Vagina (tissue), 2 donors: ENCODE measurements at regions not wholly inside any gene's neighbourhood (a gene's known extent, or its start where the extent isn't known, plus 50 kb on each side); places are given as distances from the start of the nearest gene placed in this dataset.

Source experiments
- DNase-seq, 2 donors: peaks; one replicate each; pipeline ENCODE4 v3.0.0-alpha.2; 2017; ENCODE audit errors: extremely low spot score in 2 of 2
- H3K27ac ChIP-seq: fragments of 200-600 bp; sonication (generic); one replicate; pipeline ENCODE4 v1.5.1; 2019
- H3K27me3 ChIP-seq: fragments of 200-600 bp; sonication (generic); one replicate; pipeline ENCODE4 v1.5.1; 2019
- H3K36me3 ChIP-seq, 2 donors: fragments of 200-600 bp; sonication (generic); one replicate each; pipeline ENCODE4 v1.5.1; 2017 to 2019
- H3K4me1 ChIP-seq: fragments of 200-600 bp; sonication (generic); one replicate; pipeline ENCODE4 v1.5.1; 2019
- H3K4me3 ChIP-seq, 2 donors: fragments of 200-600 bp; sonication (generic); 1 replicate in 1 of 2; 2 replicates in 1 of 2; pipeline ENCODE4 v1.5.1; 2016 to 2019
- H3K9me3 ChIP-seq: fragments of 200-600 bp; sonication (generic); one replicate; pipeline ENCODE4 v1.5.1; 2019
- CTCF ChIP-seq, 3 experiments: fragments of 450-650 bp in 2 of 3; fragments of 200-600 bp in 1 of 3; sonication (generic) in 1 of 3; IDR thresholded peaks; one replicate each; pipeline ENCODE4 v1.5.1; 2017 to 2019; ENCODE audit warnings: antibody characterized with exemption in 3 of 3, mild to moderate bottlenecking in 2 of 3, moderate library complexity in 2 of 3
- POLR2A ChIP-seq, 2 donors: fragments of 450-650 bp; IDR thresholded peaks; one replicate each; pipeline ENCODE4 v1.6.1; 2017; ENCODE audit warnings: antibody characterized with exemption in 2 of 2, mild to moderate bottlenecking in 2 of 2, moderate library complexity in 2 of 2
- POLR2AphosphoS5 ChIP-seq, 2 donors: sonication (generic); formaldehyde crosslinking; IDR thresholded peaks; one replicate each; pipeline ENCODE4 v1.9.0; 2017; ENCODE audit warnings: antibody characterized with exemption in 2 of 2, mild to moderate bottlenecking in 2 of 2, low read depth in 1 of 2; ENCODE audit not compliant: insufficient read depth in 1 of 2
- intact Hi-C: fragments of 100-400 bp; cut with DNase I; formaldehyde crosslinking; loops from one replicate; pipeline ENCODE4 v1.15.1; 2023

GRCh38 chr3:161444694-161445077, 51.9 kb upstream of the OTOL1 start:
- H3K9me3 ChIP-seq = no peaks in the 10 kb centered on the region
- no peak overlapping the region for H3K27ac ChIP-seq
- no peak overlapping the region for H3K4me3 ChIP-seq
- TF ChIP-seq POLR2A (IDR thresholded peaks at IDR 0.05) (no peak), POLR2AphosphoS5 (IDR thresholded peaks at IDR 0.05; ENCODE audit: insufficient read depth in 1 of 2, low read depth in 1 of 2) (no peak), CTCF (IDR thresholded peaks at IDR 0.05) (no peak)
- H3K36me3 ChIP-seq = no peaks in the 10 kb centered on the region
- DNase-seq = no peak
- H3K4me1 ChIP-seq = no peaks in the 10 kb centered on the region
- intact Hi-C loops = no loop called here
- H3K27me3 ChIP-seq = no peaks in the 10 kb centered on the region

- DNase-seq = no peak
- Histone ChIP-seq H3K4me1 (no peaks in the 10 kb centered on the region), H3K4me3 (no peak overlapping the region), H3K27me3 (no peaks in the 10 kb centered on the region), H3K9me3 (no peaks in the 10 kb centered on the region), H3K27ac (no peak overlapping the region), H3K36me3 (no peaks in the 10 kb centered on the region)
- intact Hi-C loops = no loop called here
- no peak for TF ChIP-seq POLR2A (IDR thresholded peaks at IDR 0.05)
- TF ChIP-seq CTCF (IDR thresholded peaks at IDR 0.05) = no peak
- no peak for TF ChIP-seq POLR2AphosphoS5 (IDR thresholded peaks at IDR 0.05; ENCODE audit: insufficient read depth in 1 of 2, low read depth in 1 of 2)
Measured at GRCh38 chr3:161443921-161444693, 52.5 kb upstream of the OTOL1 start.

- Histone ChIP-seq H3K4me3 (no peak overlapping the region), H3K36me3 (no peaks in the 10 kb centered on the region), H3K27me3 (no peaks in the 10 kb centered on the region), H3K27ac (no peak overlapping the region), H3K9me3 (no peaks in the 10 kb centered on the region), H3K4me1 (no peaks in the 10 kb centered on the region)
- intact Hi-C loops = no loop called here
- DNase-seq = no peak
- no peak for TF ChIP-seq POLR2AphosphoS5 (IDR thresholded peaks at IDR 0.05; ENCODE audit: insufficient read depth in 1 of 2, low read depth in 1 of 2)
- TF ChIP-seq CTCF (IDR thresholded peaks at IDR 0.05) = no peak
- no peak for TF ChIP-seq POLR2A (IDR thresholded peaks at IDR 0.05)
Measured at GRCh38 chr3:161430307-161430706, 59.0 kb upstream of the SPTSSB start.

- Histone ChIP-seq H3K9me3 (no peaks in the 10 kb centered on the region), H3K4me1 (no peaks in the 10 kb centered on the region), H3K36me3 (no peaks in the 10 kb centered on the region), H3K27ac (no peak overlapping the region), H3K27me3 (no peaks in the 10 kb centered on the region), H3K4me3 (no peak overlapping the region)
- intact Hi-C loops = no loop called here
- TF ChIP-seq POLR2AphosphoS5 (IDR thresholded peaks at IDR 0.05; ENCODE audit: insufficient read depth in 1 of 2, low read depth in 1 of 2) (no peak), CTCF (IDR thresholded peaks at IDR 0.05) (no peak), POLR2A (IDR thresholded peaks at IDR 0.05) (no peak)
- no peak for DNase-seq
Measured at GRCh38 chr3:161427347-161427746, 56.0 kb upstream of the SPTSSB start.

- Histone ChIP-seq H3K4me1 (no peaks in the 10 kb centered on the region), H3K4me3 (no peak overlapping the region), H3K9me3 (no peaks in the 10 kb centered on the region), H3K27ac (no peak overlapping the region), H3K27me3 (no peaks in the 10 kb centered on the region), H3K36me3 (no peaks in the 10 kb centered on the region)
- intact Hi-C loops = no loop called here
- no peak for DNase-seq
- TF ChIP-seq CTCF (IDR thresholded peaks at IDR 0.05) (no peak), POLR2AphosphoS5 (IDR thresholded peaks at IDR 0.05; ENCODE audit: insufficient read depth in 1 of 2, low read depth in 1 of 2) (no peak), POLR2A (IDR thresholded peaks at IDR 0.05) (no peak)
Measured at GRCh38 chr3:161426758-161427157, 55.4 kb upstream of the SPTSSB start.
